CD14-positive monocyte (primary cell): ENCODE measurements at regions not wholly inside any gene's neighbourhood (a gene's known extent, or its start where the extent isn't known, plus 50 kb on each side); places are given as distances from the start of the nearest gene placed in this dataset.

ENCODE experiments used
- DNase-seq, 3 donors: peaks; one replicate each; pipeline ENCODE4 v3.0.0-alpha.2; 2011 to 2022
- H2AFZ ChIP-seq: 2 replicates; pipeline ENCODE4 v1.6.0; 2012; ENCODE audit warnings: mild to moderate bottlenecking, low read depth, low read length, inconsistent platforms; ENCODE audit not compliant: insufficient read depth, poor library complexity, severe bottlenecking
- H3K27ac ChIP-seq, 2 donors: 1 replicate in 1 of 2; 2 replicates in 1 of 2; pipeline ENCODE4 v1.5.1; 2012 to 2013; ENCODE audit warnings: low read length in 2 of 2, control low read depth in 1 of 2, inconsistent platforms in 1 of 2, low read depth in 1 of 2, mild to moderate bottlenecking in 1 of 2
- H3K27me3 ChIP-seq, 2 donors: one replicate each; pipeline versions ENCODE4 v1.6.0 to v1.6.1; 2011 to 2013; ENCODE audit warnings: low read length in 2 of 2; ENCODE audit not compliant: control insufficient read depth in 2 of 2, insufficient read depth in 2 of 2
- H3K36me3 ChIP-seq, 2 donors: replicated peaks in 1 of 2; 1 replicate in 1 of 2; 2 replicates in 1 of 2; pipeline versions ENCODE4 v1.5.1 to v1.6.1; 2012 to 2013; ENCODE audit warnings: low read length in 2 of 2, control low read depth in 1 of 2, inconsistent platforms in 1 of 2, mild to moderate bottlenecking in 1 of 2; ENCODE audit not compliant: insufficient read depth in 2 of 2, control insufficient read depth in 1 of 2
- H3K4me1 ChIP-seq, 2 donors: 1 replicate in 1 of 2; 2 replicates in 1 of 2; pipeline versions ENCODE4 v1.5.1 to v1.6.1; 2012 to 2013; ENCODE audit warnings: low read length in 2 of 2, control low read depth in 1 of 2, inconsistent platforms in 1 of 2, mild to moderate bottlenecking in 1 of 2, moderate library complexity in 1 of 2; ENCODE audit not compliant: insufficient read depth in 2 of 2, control insufficient read depth in 1 of 2
- H3K4me2 ChIP-seq: replicated peaks from 2 replicates; pipeline ENCODE3; 2012; ENCODE audit warnings: low read length, moderate library complexity, mild to moderate bottlenecking; ENCODE audit not compliant: poor library complexity, severe bottlenecking; ENCODE audit errors: extremely low read depth
- H3K4me3 ChIP-seq, 3 experiments: fragments of 200-600 bp in 1 of 3; sonication (generic) in 1 of 3; replicated peaks in 1 of 3; 1 replicate in 2 of 3; 2 replicates in 1 of 3; pipeline ENCODE4 v1.5.1; 2011 to 2013; ENCODE audit warnings: low read length in 3 of 3, mild to moderate bottlenecking in 3 of 3, control low read depth in 2 of 3, low read depth in 2 of 3, inconsistent platforms in 1 of 3, moderate library complexity in 1 of 3
- H3K79me2 ChIP-seq: 2 replicates; pipeline ENCODE4 v1.6.0; 2012; ENCODE audit warnings: mild to moderate bottlenecking, control low read depth, inconsistent platforms, low read length, moderate library complexity; ENCODE audit not compliant: insufficient read depth
- H3K9ac ChIP-seq: 2 replicates; pipeline ENCODE4 v1.6.0; 2017; ENCODE audit warnings: low read length, mild to moderate bottlenecking; ENCODE audit not compliant: insufficient read depth, poor library complexity, severe bottlenecking
- H3K9me3 ChIP-seq, 2 donors: replicated peaks in 1 of 2; 1 replicate in 1 of 2; 2 replicates in 1 of 2; pipeline versions ENCODE4 v1.5.1 to v1.6.1; 2012 to 2013; ENCODE audit warnings: low read length in 2 of 2, control low read depth in 1 of 2; ENCODE audit not compliant: control insufficient read depth in 1 of 2, insufficient read depth in 1 of 2
- H4K20me1 ChIP-seq: 2 replicates; pipeline ENCODE4 v1.6.0; 2012; ENCODE audit warnings: mild to moderate bottlenecking, low read length, control low read depth, moderate library complexity; ENCODE audit not compliant: insufficient read depth
- H3K27ac Mint-ChIP-seq, 7 donors: one replicate each; pipeline ENCODE4 v1.8.0; 2020; ENCODE audit warnings: mild to moderate bottlenecking in 7 of 7, mixed read lengths in 7 of 7, moderate library complexity in 6 of 7, inconsistent platforms in 2 of 7
- H3K27me3 Mint-ChIP-seq, 3 donors: one replicate each; pipeline ENCODE4 v1.8.0; 2021 to 2022; ENCODE audit warnings: low read depth in 3 of 3, mild to moderate bottlenecking in 3 of 3, mixed read lengths in 3 of 3, moderate library complexity in 3 of 3, inconsistent platforms in 1 of 3
- H3K36me3 Mint-ChIP-seq, 2 donors: one replicate each; pipeline ENCODE4 v1.8.0; 2020; ENCODE audit warnings: mixed read lengths in 2 of 2, inconsistent platforms in 1 of 2, mild to moderate bottlenecking in 1 of 2
- H3K4me1 Mint-ChIP-seq: one replicate; pipeline ENCODE4 v1.8.0; 2020; ENCODE audit warnings: mild to moderate bottlenecking, mixed read lengths
- H3K4me3 Mint-ChIP-seq, 2 donors: one replicate each; pipeline ENCODE4 v1.8.0; 2020; ENCODE audit warnings: mild to moderate bottlenecking in 2 of 2, mixed read lengths in 2 of 2, moderate library complexity in 1 of 2
- H3K9me3 Mint-ChIP-seq, 7 donors: one replicate each; pipeline ENCODE4 v1.8.0; 2020 to 2022; ENCODE audit warnings: mixed read lengths in 7 of 7, mild to moderate bottlenecking in 6 of 7, moderate library complexity in 6 of 7, inconsistent platforms in 2 of 7
- CTCF ChIP-seq: fragments of 200-600 bp; IDR thresholded peaks from one replicate; pipeline ENCODE4 v1.8.0; 2022; ENCODE audit warnings: antibody characterized with exemption, mild to moderate bottlenecking
- WGBS: methylation state at CpG from one replicate; pipeline ENCODE4 v1.1.5; 2013; ENCODE audit warnings: missing lambda C conversion rate; ENCODE audit not compliant: insufficient coverage; 5-methylcytosine and 5-hydroxymethylcytosine counted together
- intact Hi-C, 2 donors: fragments of 100-400 bp; cut with micrococcal nuclease; formaldehyde crosslinking; loops; one replicate each; pipeline versions ENCODE4 v1.15.0 to v1.15.1; 2023

- Mint-ChIP-seq H3K27me3 (no peaks in the 10 kb centered on the region), H3K4me1 (no peaks in the 10 kb centered on the region), H3K4me3 (no peak overlapping the region), H3K9me3 (peaks cover under 1 to 12% (median 8%) of the 10 kb centered on the region in 7 donors), H3K36me3 (no peaks in the 10 kb centered on the region), H3K27ac (no peak overlapping the region)
- Histone ChIP-seq H3K27ac (no peak overlapping the region), H2AFZ (no peak overlapping the region), H3K4me1 (no peaks in the 10 kb centered on the region), H3K36me3 (no peaks in the 10 kb centered on the region), H3K4me3 (no peak overlapping the region), H3K4me2 (no peak overlapping the region), H4K20me1 (no peaks in the 10 kb centered on the region), H3K27me3 (no peaks in the 10 kb centered on the region), H3K79me2 (no peaks in the 10 kb centered on the region), H3K9ac (no peak overlapping the region), H3K9me3 (peaks cover 6 to 14% of the 10 kb centered on the region in 2 donors)
- TF ChIP-seq CTCF: no peak
- intact Hi-C loops: no loop called here
- no peak for DNase-seq
- 82% methylated on average over 4 of the region's 5 CpGs for WGBS
Observed at GRCh38 chr2:5548991-5549715, 143.0 kb upstream of the SOX11 start.

GRCh38 chr2:5549771-5550170 lies 142.4 kb upstream of the SOX11 start:
- H3K4me3 Mint-ChIP-seq: no peak overlapping the region
- no peaks in the 10 kb centered on the region for H3K27me3 ChIP-seq
- H3K9me3 Mint-ChIP-seq: peaks cover 0 to 9% (median 6%) of the 10 kb centered on the region in 7 donors
- H3K4me1 ChIP-seq: no peaks in the 10 kb centered on the region
- no peak overlapping the region for H3K4me3 ChIP-seq
- no peak overlapping the region for H3K27ac Mint-ChIP-seq
- H3K27me3 Mint-ChIP-seq: no peaks in the 10 kb centered on the region
- peaks cover 0 to 8% of the 10 kb centered on the region in 2 donors for H3K9me3 ChIP-seq
- no peak overlapping the region for H2AFZ ChIP-seq
- no peak overlapping the region for H3K9ac ChIP-seq
- H3K4me2 ChIP-seq: no peak overlapping the region
- H3K36me3 ChIP-seq: no peaks in the 10 kb centered on the region
- TF ChIP-seq CTCF: no peak
- no peak for DNase-seq
- intact Hi-C loops: no loop called here
- H3K36me3 Mint-ChIP-seq: no peaks in the 10 kb centered on the region
- no peak overlapping the region for H3K27ac ChIP-seq
- no peaks in the 10 kb centered on the region for H3K4me1 Mint-ChIP-seq
- no CpG with 5 or more reads among the region's 2 CpGs for WGBS
- no peaks in the 10 kb centered on the region for H4K20me1 ChIP-seq
- H3K79me2 ChIP-seq: no peaks in the 10 kb centered on the region
